Fibroblast of pulmonary artery (primary cell): ENCODE measurements at regions not wholly inside any gene's neighbourhood (a gene's known extent, or its start where the extent isn't known, plus 50 kb on each side); places are given as distances from the start of the nearest gene placed in this dataset.

Experiments used
- DNase-seq: peaks from one replicate; pipeline ENCODE4 v3.0.0-alpha.2; 2010; ENCODE audit warnings: low read depth
- H3K4me3 ChIP-seq: replicated peaks from 2 replicates; pipeline ENCODE4 v1.5.1; 2011; ENCODE audit warnings: low read depth, mild to moderate bottlenecking, control low read depth, low read length, moderate library complexity
- CTCF ChIP-seq: IDR thresholded peaks from 2 replicates; pipeline ENCODE4 v1.5.1; 2011; ENCODE audit warnings: mild to moderate bottlenecking, control low read depth, low read length, inconsistent platforms; ENCODE audit errors: missing control alignments

- TF ChIP-seq CTCF, result no peak
- DNase-seq, result no peak
- H3K4me3 ChIP-seq, result no peak overlapping the region
Observed at GRCh38 chr2:74735009-74735408, 81.0 kb downstream of the SEMA4F start.

GRCh38 chr2:74735564-74735963 lies 81.5 kb downstream of the SEMA4F start:
- no peak overlapping the region for H3K4me3 ChIP-seq
- no peak for TF ChIP-seq CTCF
- DNase-seq, result no peak

GRCh38 chr2:74736589-74736988 lies 82.5 kb downstream of the SEMA4F start:
- DNase-seq, result no peak
- TF ChIP-seq CTCF, result no peak
- no peak overlapping the region for H3K4me3 ChIP-seq

GRCh38 chr2:74738586-74738985 lies 84.5 kb downstream of the SEMA4F start:
- no peak for TF ChIP-seq CTCF
- DNase-seq, result no peak
- no peak overlapping the region for H3K4me3 ChIP-seq

GRCh38 chr2:74739129-74739528 lies 85.1 kb downstream of the SEMA4F start:
- no peak overlapping the region for H3K4me3 ChIP-seq
- no peak for TF ChIP-seq CTCF
- DNase-seq, result no peak

GRCh38 chr2:74739733-74740241 lies 85.7 kb downstream of the SEMA4F start:
- H3K4me3 ChIP-seq, result no peak overlapping the region
- TF ChIP-seq CTCF, result no peak
- no peak for DNase-seq

- no peak for TF ChIP-seq CTCF
- no peak for DNase-seq
- no peak overlapping the region for H3K4me3 ChIP-seq
Observed at GRCh38 chr2:74740395-74740740, 86.3 kb downstream of the SEMA4F start.
